ENCODE measurements at regions not wholly inside any gene's neighbourhood (a gene's known extent, or its start where the extent isn't known, plus 50 kb on each side); places are given as distances from the start of the nearest gene placed in this dataset.

DNA sequence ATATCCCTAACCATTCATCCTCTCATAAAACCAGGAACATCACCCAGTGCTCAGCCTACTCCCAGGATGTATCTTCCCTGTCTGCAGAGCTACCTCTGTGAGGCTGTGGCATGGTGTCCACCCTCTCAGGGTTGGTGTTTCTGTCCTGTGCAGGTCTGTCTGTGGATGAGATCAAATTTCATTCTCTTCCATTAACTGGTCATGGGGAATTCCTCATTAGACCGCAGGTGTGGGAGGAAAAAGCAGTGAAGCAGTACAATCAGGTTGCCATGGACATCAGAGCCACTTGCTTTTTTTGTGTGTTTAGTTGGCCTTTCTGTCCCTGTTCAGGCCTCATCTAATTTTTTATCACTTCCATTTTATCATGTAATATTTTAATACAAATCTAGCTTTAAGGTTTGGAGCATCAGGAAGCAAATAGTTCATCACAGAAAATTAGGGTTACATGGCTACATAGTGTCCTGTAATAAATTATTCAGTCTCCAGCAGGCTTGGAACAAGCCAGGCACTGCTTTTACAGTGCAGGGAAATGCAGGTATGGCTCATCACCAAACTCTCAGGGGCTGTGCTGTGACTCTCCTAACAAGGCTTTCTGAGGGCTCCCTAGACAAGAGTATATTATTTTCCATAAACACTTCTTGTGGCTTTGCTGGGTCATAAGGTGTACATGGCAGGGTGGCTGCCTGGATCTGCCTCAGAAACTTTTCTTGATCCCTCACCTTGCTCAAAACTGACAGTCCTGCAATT is 594.9 kb upstream of the IGFBP3 start:
- TF ChIP-seq, protein P1, sequence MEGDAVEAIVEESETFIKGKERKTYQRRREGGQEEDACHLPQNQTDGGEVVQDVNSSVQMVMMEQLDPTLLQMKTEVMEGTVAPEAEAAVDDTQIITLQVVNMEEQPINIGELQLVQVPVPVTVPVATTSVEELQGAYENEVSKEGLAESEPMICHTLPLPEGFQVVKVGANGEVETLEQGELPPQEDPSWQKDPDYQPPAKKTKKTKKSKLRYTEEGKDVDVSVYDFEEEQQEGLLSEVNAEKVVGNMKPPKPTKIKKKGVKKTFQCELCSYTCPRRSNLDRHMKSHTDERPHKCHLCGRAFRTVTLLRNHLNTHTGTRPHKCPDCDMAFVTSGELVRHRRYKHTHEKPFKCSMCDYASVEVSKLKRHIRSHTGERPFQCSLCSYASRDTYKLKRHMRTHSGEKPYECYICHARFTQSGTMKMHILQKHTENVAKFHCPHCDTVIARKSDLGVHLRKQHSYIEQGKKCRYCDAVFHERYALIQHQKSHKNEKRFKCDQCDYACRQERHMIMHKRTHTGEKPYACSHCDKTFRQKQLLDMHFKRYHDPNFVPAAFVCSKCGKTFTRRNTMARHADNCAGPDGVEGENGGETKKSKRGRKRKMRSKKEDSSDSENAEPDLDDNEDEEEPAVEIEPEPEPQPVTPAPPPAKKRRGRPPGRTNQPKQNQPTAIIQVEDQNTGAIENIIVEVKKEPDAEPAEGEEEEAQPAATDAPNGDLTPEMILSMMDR (IDR thresholded peaks at IDR 0.05), result no peak
- TF ChIP-seq EZH2phosphoT487 (IDR thresholded peaks at IDR 0.05), result no peak
